Suprapubic skin (tissue), 3 donors: ENCODE measurements at regions not wholly inside any gene's neighbourhood (a gene's known extent, or its start where the extent isn't known, plus 50 kb on each side); places are given as distances from the start of the nearest gene placed in this dataset.

Experiments
- EP300 ChIP-seq: sonication (generic); formaldehyde crosslinking; IDR thresholded peaks from one replicate; pipeline ENCODE4 v1.6.1; 2017; ENCODE audit warnings: antibody characterized with exemption
- POLR2A ChIP-seq, 2 donors: fragments of 450-650 bp; IDR thresholded peaks; one replicate each; pipeline ENCODE4 v1.6.1; 2017; ENCODE audit warnings: antibody characterized with exemption in 2 of 2, mild to moderate bottlenecking in 2 of 2, moderate library complexity in 2 of 2
- TF ChIP-seq, protein P1 (sequence below), 2 donors: fragments of 200-600 bp in 1 of 2; fragments of 450-650 bp in 1 of 2; sonication (generic) in 1 of 2; IDR thresholded peaks; one replicate each; pipeline ENCODE4 v1.5.1; 2016 to 2019; ENCODE audit warnings: antibody characterized with exemption in 2 of 2, mild to moderate bottlenecking in 1 of 2, moderate library complexity in 1 of 2

DNA sequence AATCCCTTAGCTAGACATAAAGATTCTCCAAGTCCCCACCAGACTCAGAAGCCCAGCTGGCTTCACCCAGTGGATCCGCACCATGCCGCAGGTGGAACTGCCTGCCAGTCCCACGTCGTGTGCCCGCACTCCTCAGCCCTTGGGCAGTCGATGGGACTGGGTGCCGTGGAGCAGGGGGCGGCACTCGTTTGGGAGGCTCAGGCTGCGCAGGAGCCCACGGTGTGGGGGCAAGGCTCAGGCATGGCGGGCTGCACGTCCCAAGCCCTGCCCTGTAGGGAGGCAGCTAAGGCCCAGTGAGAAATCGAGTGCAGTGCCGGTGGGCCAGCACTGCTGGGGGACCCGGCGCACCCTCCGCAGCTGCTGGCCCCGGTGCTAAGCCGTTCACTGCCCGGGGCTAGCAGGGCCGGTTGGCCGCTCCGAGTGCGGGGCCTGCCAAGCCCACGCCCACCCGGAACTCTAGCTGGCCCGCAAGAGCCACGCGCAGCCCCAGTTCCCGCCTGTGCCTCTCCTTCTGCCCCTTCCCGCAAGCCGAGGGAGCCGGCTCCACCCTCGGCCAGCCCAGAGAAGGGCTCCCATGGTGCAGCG lies 95.9 kb upstream of the DTNBP1 start:
- TF ChIP-seq, protein P1, sequence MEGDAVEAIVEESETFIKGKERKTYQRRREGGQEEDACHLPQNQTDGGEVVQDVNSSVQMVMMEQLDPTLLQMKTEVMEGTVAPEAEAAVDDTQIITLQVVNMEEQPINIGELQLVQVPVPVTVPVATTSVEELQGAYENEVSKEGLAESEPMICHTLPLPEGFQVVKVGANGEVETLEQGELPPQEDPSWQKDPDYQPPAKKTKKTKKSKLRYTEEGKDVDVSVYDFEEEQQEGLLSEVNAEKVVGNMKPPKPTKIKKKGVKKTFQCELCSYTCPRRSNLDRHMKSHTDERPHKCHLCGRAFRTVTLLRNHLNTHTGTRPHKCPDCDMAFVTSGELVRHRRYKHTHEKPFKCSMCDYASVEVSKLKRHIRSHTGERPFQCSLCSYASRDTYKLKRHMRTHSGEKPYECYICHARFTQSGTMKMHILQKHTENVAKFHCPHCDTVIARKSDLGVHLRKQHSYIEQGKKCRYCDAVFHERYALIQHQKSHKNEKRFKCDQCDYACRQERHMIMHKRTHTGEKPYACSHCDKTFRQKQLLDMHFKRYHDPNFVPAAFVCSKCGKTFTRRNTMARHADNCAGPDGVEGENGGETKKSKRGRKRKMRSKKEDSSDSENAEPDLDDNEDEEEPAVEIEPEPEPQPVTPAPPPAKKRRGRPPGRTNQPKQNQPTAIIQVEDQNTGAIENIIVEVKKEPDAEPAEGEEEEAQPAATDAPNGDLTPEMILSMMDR (IDR thresholded peaks at IDR 0.05) = no peak
- no peak for TF ChIP-seq POLR2A (IDR thresholded peaks at IDR 0.05)
- TF ChIP-seq EP300 = no peak
